GM12878 (cell line): ENCODE measurements at regions not wholly inside any gene's neighbourhood (a gene's known extent, or its start where the extent isn't known, plus 50 kb on each side); places are given as distances from the start of the nearest gene placed in this dataset.

Source experiments
- ATAC-seq: fragments of 200-7000 bp; cut with Tn5 transposase; 3 replicates; pipeline ENCODE4 v1.9.1; 2020; ENCODE audit warnings: mild to moderate bottlenecking, moderate library complexity
- BruUV-seq: library from RNA; stranded (reverse); fragments of 400-500 nt; replicated peaks from 2 replicates; lab custom pipeline; 2021; lab: Mats Ljungman, UMichigan
- CTCF ChIA-PET: fragments of 300-600 bp; sonication (Branson Sonifier 250); formaldehyde crosslinking; extraction: SDS; loops from one replicate; lab custom pipeline; 2021; ENCODE audit warnings: inconsistent platforms; lab: Yijun Ruan, JAX
- POLR2A ChIA-PET: fragments of 350-600 bp; formaldehyde crosslinking; extraction: SDS; loops from one replicate; lab custom pipeline; 2021; ENCODE audit warnings: inconsistent platforms; lab: Charles Lee
- RAD21 ChIA-PET: fragments of 300-600 bp; sonication (Branson Sonifier 250); formaldehyde crosslinking; loops from one replicate; lab custom pipeline; 2023; ENCODE audit warnings: antibody characterized with exemption; ENCODE audit not compliant: unreplicated experiment; lab: Charles Lee
- SMC1A ChIA-PET: fragments of 300-600 bp; sonication (Branson Sonifier 250); formaldehyde crosslinking; loops from one replicate; lab custom pipeline; 2023; ENCODE audit not compliant: unreplicated experiment, uncharacterized antibody; lab: Charles Lee
- DNase-seq: peaks from one replicate; pipeline ENCODE4 v3.0.0-alpha.2; 2011; ENCODE audit warnings: low read depth, low spot score
- FAIRE-seq: peaks from 3 replicates; lab custom pipeline; 2011; peaks lifted over from hg19 to GRCh38; lab: Jason Lieb, UNC
- H2AFZ ChIP-seq: 2 replicates; pipeline ENCODE4 v1.6.0; 2011; ENCODE audit warnings: low read depth, low read length, control low read depth; ENCODE audit not compliant: control insufficient read depth
- H3K27ac ChIP-seq: 2 replicates; pipeline ENCODE4 v1.5.1; 2011; ENCODE audit warnings: control low read depth; ENCODE audit not compliant: control insufficient read depth, insufficient read depth
- H3K27me3 ChIP-seq, 2 experiments: replicated peaks in 1 of 2; 2 replicates each; pipeline versions ENCODE4 v1.6.0 to v1.6.1; 2011; ENCODE audit warnings: low read length in 1 of 2; ENCODE audit not compliant: control insufficient read depth in 2 of 2, insufficient read depth in 2 of 2
- H3K36me3 ChIP-seq, 2 experiments: 2 replicates each; pipeline ENCODE4 v1.5.1; 2011; ENCODE audit warnings: low read length in 1 of 2; ENCODE audit not compliant: control insufficient read depth in 2 of 2, insufficient read depth in 2 of 2
- H3K4me1 ChIP-seq: 2 replicates; pipeline ENCODE4 v1.6.1; 2011; ENCODE audit warnings: mild to moderate bottlenecking, low read length, moderate library complexity, mixed read lengths; ENCODE audit not compliant: control insufficient read depth, insufficient read depth
- H3K4me2 ChIP-seq: 2 replicates; pipeline ENCODE4 v1.6.0; 2011; ENCODE audit warnings: control low read depth; ENCODE audit not compliant: control insufficient read depth, insufficient read depth
- H3K4me3 ChIP-seq: fragments of 200-600 bp; sonication (generic); 2 replicates; pipeline ENCODE4 v1.5.1; 2016
- H3K79me2 ChIP-seq: 2 replicates; pipeline ENCODE4 v1.6.0; 2011; ENCODE audit warnings: low read length; ENCODE audit not compliant: control insufficient read depth, insufficient read depth
- H3K9ac ChIP-seq: 2 replicates; pipeline ENCODE4 v1.8.0; 2011; ENCODE audit warnings: low read length, control low read depth, mixed read lengths; ENCODE audit not compliant: control insufficient read depth, insufficient read depth
- H3K9me3 ChIP-seq: replicated peaks from 3 replicates; pipeline ENCODE4 v1.5.1; 2011; ENCODE audit warnings: mild to moderate bottlenecking, low read length; ENCODE audit not compliant: control insufficient read depth, insufficient read depth
- H4K20me1 ChIP-seq: 2 replicates; pipeline ENCODE4 v1.6.0; 2011; ENCODE audit not compliant: control insufficient read depth, insufficient read depth
- ATF7 ChIP-seq: fragments of 450-650 bp; IDR thresholded peaks from 2 replicates; pipeline ENCODE4 v1.6.1; 2016; ENCODE audit warnings: low read depth, mild to moderate bottlenecking
- CBX3 ChIP-seq: fragments of 200-600 bp; sonication (generic); IDR thresholded peaks from 2 replicates; pipeline ENCODE4 v1.6.1; 2016; ENCODE audit warnings: low read depth, borderline replicate concordance
- CHD4 ChIP-seq: fragments of 200-600 bp; sonication (generic); IDR thresholded peaks from 2 replicates; pipeline ENCODE4 v1.6.1; 2016; ENCODE audit warnings: mild to moderate bottlenecking
- EGR1 ChIP-seq, 2 experiments: IDR thresholded peaks; 1 replicate in 1 of 2; 2 replicates in 1 of 2; pipeline ENCODE4 v1.6.1; 2011 to 2012; ENCODE audit warnings: low read depth in 2 of 2, low read length in 2 of 2, borderline replicate concordance in 1 of 2, mild to moderate bottlenecking in 1 of 2, moderate library complexity in 1 of 2
- ESRRA ChIP-seq: IDR thresholded peaks from 2 replicates; pipeline ENCODE4 v1.6.1; 2012; ENCODE audit warnings: mild to moderate bottlenecking, low read length, improper control_type of control experiment
- HCFC1 ChIP-seq: fragments of 150-350 bp; IDR thresholded peaks from 2 replicates; pipeline ENCODE4 v1.6.1; 2014; ENCODE audit warnings: low read length
- HDGF ChIP-seq: fragments of 450-650 bp; IDR thresholded peaks from 2 replicates; pipeline ENCODE4 v1.6.1; 2016; ENCODE audit warnings: antibody characterized with exemption
- NFIC ChIP-seq: IDR thresholded peaks from 2 replicates; pipeline ENCODE4 v1.6.1; 2012; ENCODE audit warnings: low read depth, mild to moderate bottlenecking, inconsistent platforms, low read length, moderate library complexity
- NR2C2 ChIP-seq: IDR thresholded peaks from 2 replicates; pipeline ENCODE4 v1.6.1; 2011; ENCODE audit warnings: borderline replicate concordance, low read depth; ENCODE audit not compliant: control insufficient read depth, insufficient read length
- POLR2AphosphoS5 ChIP-seq: IDR thresholded peaks from 2 replicates; pipeline ENCODE4 v1.6.1; 2011; ENCODE audit warnings: mild to moderate bottlenecking, low read length, inconsistent platforms
- POU2F2 ChIP-seq: IDR thresholded peaks from 3 replicates; pipeline ENCODE4 v1.6.1; 2011; ENCODE audit warnings: low read depth, mild to moderate bottlenecking, low read length, borderline replicate concordance
- RAD51 ChIP-seq: fragments of 450-650 bp; IDR thresholded peaks from 2 replicates; pipeline ENCODE4 v1.6.1; 2016; ENCODE audit warnings: moderate library complexity, mild to moderate bottlenecking, inconsistent platforms
- RB1 ChIP-seq: fragments of 450-650 bp; formaldehyde crosslinking; IDR thresholded peaks from 2 replicates; pipeline ENCODE4 v1.6.1; 2017; ENCODE audit warnings: mild to moderate bottlenecking, borderline replicate concordance
- RBBP5 ChIP-seq: fragments of 200-600 bp; sonication (generic); conservative IDR thresholded peaks from 2 replicates; pipeline ENCODE4 v1.6.1; 2016
- SMARCA5 ChIP-seq: fragments of 450-650 bp; IDR thresholded peaks from 2 replicates; pipeline ENCODE4 v1.6.1; 2017; ENCODE audit warnings: mild to moderate bottlenecking
- TAF1 ChIP-seq: IDR thresholded peaks from 2 replicates; pipeline ENCODE4 v1.6.1; 2011; ENCODE audit warnings: mild to moderate bottlenecking, low read depth, low read length, borderline replicate concordance
- TCF12 ChIP-seq: IDR thresholded peaks from 2 replicates; pipeline ENCODE4 v1.6.1; 2011; ENCODE audit warnings: low read depth, mild to moderate bottlenecking, low read length
- ZNF207 ChIP-seq: fragments of 450-650 bp; IDR thresholded peaks from 2 replicates; pipeline ENCODE4 v1.6.1; 2014; ENCODE audit warnings: antibody characterized with exemption, mild to moderate bottlenecking, borderline replicate concordance
- WGBS: methylation state at CpG from one replicate; pipeline ENCODE4 v1.1.6; 2016; ENCODE audit warnings: low lambda C conversion rate; ENCODE audit not compliant: insufficient replicate concordance, insufficient coverage; ENCODE audit errors: missing lambda C conversion rate; 5-methylcytosine and 5-hydroxymethylcytosine counted together
- in situ Hi-C: fragments of 300-500 bp; cut with MboI; formaldehyde crosslinking; loops from 9 replicates; pipeline ENCODE4 v1.14.3; 2018; ENCODE audit warnings: mixed read lengths
- intact Hi-C: fragments of 100-400 bp; cut with micrococcal nuclease; formaldehyde crosslinking; loops from one replicate; pipeline ENCODE4 v1.14.2; 2022; ENCODE audit not compliant: unreplicated experiment
- TF ChIP-seq, protein P1 (sequence below): IDR thresholded peaks from 2 replicates; pipeline ENCODE4 v1.6.1; 2012; ENCODE audit warnings: improper control_type of control experiment, low read depth, low read length; ENCODE audit not compliant: insufficient replicate concordance
- TF ChIP-seq, protein P2 (sequence below): IDR thresholded peaks from 2 replicates; pipeline ENCODE4 v1.6.1; 2011; ENCODE audit warnings: borderline replicate concordance, low read depth, mild to moderate bottlenecking, moderate library complexity, low read length; ENCODE audit not compliant: insufficient read depth, poor library complexity, severe bottlenecking

DNA sequence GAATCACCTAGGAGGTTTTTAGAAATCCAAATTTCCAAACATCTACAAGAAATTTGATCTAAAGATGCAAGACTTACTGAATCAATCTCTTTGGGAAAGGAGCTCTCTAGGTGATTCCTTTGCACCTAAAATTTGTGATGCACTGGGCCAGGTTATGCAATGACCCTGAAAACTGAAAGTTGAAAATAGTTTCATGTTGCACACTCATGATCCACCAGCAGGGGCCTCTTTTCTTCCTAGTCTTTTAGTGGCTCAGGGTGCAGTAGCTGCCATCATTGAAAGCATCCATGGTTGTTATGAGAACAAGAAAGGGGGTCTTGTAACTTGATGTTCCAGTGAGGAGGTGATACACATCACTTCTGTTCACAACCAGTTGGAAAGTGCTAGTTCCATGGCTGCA, 486.8 kb downstream of the PSAT1 start (continued):
- TF ChIP-seq, protein P1, sequence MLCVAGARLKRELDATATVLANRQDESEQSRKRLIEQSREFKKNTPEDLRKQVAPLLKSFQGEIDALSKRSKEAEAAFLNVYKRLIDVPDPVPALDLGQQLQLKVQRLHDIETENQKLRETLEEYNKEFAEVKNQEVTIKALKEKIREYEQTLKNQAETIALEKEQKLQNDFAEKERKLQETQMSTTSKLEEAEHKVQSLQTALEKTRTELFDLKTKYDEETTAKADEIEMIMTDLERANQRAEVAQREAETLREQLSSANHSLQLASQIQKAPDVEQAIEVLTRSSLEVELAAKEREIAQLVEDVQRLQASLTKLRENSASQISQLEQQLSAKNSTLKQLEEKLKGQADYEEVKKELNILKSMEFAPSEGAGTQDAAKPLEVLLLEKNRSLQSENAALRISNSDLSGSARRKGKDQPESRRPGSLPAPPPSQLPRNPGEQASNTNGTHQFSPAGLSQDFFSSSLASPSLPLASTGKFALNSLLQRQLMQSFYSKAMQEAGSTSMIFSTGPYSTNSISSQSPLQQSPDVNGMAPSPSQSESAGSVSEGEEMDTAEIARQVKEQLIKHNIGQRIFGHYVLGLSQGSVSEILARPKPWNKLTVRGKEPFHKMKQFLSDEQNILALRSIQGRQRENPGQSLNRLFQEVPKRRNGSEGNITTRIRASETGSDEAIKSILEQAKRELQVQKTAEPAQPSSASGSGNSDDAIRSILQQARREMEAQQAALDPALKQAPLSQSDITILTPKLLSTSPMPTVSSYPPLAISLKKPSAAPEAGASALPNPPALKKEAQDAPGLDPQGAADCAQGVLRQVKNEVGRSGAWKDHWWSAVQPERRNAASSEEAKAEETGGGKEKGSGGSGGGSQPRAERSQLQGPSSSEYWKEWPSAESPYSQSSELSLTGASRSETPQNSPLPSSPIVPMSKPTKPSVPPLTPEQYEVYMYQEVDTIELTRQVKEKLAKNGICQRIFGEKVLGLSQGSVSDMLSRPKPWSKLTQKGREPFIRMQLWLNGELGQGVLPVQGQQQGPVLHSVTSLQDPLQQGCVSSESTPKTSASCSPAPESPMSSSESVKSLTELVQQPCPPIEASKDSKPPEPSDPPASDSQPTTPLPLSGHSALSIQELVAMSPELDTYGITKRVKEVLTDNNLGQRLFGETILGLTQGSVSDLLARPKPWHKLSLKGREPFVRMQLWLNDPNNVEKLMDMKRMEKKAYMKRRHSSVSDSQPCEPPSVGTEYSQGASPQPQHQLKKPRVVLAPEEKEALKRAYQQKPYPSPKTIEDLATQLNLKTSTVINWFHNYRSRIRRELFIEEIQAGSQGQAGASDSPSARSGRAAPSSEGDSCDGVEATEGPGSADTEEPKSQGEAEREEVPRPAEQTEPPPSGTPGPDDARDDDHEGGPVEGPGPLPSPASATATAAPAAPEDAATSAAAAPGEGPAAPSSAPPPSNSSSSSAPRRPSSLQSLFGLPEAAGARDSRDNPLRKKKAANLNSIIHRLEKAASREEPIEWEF: no peak
- TF ChIP-seq, all 136 proteins: peak for 1

DNA sequence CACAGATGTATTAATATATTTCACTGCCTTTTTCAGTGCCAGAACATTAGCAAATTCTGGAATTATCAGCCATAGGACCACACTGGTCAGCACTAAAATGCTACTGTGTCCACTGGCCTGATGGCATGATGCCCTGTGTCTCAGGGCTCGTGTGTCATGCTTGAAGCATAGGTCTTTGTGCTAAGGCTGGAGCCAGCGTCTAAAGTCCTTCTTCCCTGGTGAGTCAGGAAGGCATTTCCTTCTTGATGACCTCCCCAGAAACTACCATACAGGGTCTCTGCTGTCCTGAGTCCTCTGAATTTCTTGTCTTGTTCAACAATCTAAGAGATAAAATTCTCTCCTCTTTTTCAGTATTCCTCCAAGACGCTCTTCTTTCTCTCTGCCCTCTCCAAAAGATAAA, 489.9 kb downstream of the PSAT1 start:
- Histone ChIP-seq H3K9ac (no peak overlapping the region), H4K20me1 (no peaks in the 10 kb centered on the region), H3K27me3 (no peaks in the 10 kb centered on the region), H2AFZ (no peak overlapping the region), H3K4me2 (no peak overlapping the region), H3K4me1 (no peaks in the 10 kb centered on the region), H3K36me3 (no peaks in the 10 kb centered on the region), H3K79me2 (no peaks in the 10 kb centered on the region), H3K27ac (no peak overlapping the region), H3K4me3 (no peak overlapping the region), H3K9me3 (no peaks in the 10 kb centered on the region)
- WGBS: 0% methylated on average over 3 of the region's 3 CpGs
- intact Hi-C loops: no loop called here
- ChIA-PET CTCF (interaction anchor here (1.5 kb wide), 1 partner anchor 9 kb away, joined by 4 read pairs; no protein-coding TSS in a partner anchor), POLR2A (no interaction called here), RAD21 (no interaction called here), SMC1A (interaction anchor here (0.6 to 1.4 kb wide), 2 partner anchors 11 to 22 kb away, joined by 3 read pairs; no protein-coding TSS in a partner anchor)
- TF ChIP-seq HCFC1 (no peak), NFIC (no peak), POU2F2 (no peak), CHD4 (no peak), EGR1 (IDR thresholded peaks at IDR 0.05; ENCODE audit: borderline replicate concordance in 1 of 2, low read depth in 2 of 2, low read length in 2 of 2) (no peak), NR2C2 (no peak), RBBP5 (no peak), SMARCA5 (no peak), HDGF (no peak), POLR2AphosphoS5 (no peak), CBX3 (no peak), RAD51 (no peak), ESRRA (no peak), TCF12 (no peak), TAF1 (no peak), RB1 (no peak), ATF7 (no peak), ZNF207 (no peak)
- TF ChIP-seq, protein P2, sequence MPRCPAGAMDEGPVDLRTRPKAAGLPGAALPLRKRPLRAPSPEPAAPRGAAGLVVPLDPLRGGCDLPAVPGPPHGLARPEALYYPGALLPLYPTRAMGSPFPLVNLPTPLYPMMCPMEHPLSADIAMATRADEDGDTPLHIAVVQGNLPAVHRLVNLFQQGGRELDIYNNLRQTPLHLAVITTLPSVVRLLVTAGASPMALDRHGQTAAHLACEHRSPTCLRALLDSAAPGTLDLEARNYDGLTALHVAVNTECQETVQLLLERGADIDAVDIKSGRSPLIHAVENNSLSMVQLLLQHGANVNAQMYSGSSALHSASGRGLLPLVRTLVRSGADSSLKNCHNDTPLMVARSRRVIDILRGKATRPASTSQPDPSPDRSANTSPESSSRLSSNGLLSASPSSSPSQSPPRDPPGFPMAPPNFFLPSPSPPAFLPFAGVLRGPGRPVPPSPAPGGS: no peak
- FAIRE-seq (no peak), ATAC-seq (no peak), DNase-seq (no peak)
- in situ Hi-C loops: no loop called here
- BruUV-seq: no TSS peak
